Activated CD4-positive, alpha-beta T cell treated with anti-CD3 and anti-CD28 coated beads, Interleukin-2, amount 50 U/mL, for 1 hour (primary cell): ENCODE measurements at regions not wholly inside any gene's neighbourhood (a gene's known extent, or its start where the extent isn't known, plus 50 kb on each side); places are given as distances from the start of the nearest gene placed in this dataset.
"Not testable (repeated sequence)": the region's sequence is repeated elsewhere in the genome, so short reads cannot be mapped to it uniquely, and the experiment has no call there.

Experiments used
- DNase-seq: peaks from one replicate; pipeline ENCODE4 v3.0.0-alpha.2; 2020

GRCh38 chr4:188383180-188383579 is 243.9 kb downstream of the TRIML1 start:
- no peak for DNase-seq

GRCh38 chr4:188387179-188387791 is 248.0 kb downstream of the TRIML1 start:
- DNase-seq: no peak

- not testable (repeated sequence) for DNase-seq
Observed at GRCh38 chr4:188391349-188391748, 252.1 kb downstream of the TRIML1 start.

- no peak for DNase-seq
Observed at GRCh38 chr4:188396037-188396436, 256.8 kb downstream of the TRIML1 start.

- no peak for DNase-seq
Observed at GRCh38 chr4:188399834-188400233, 260.6 kb downstream of the TRIML1 start.

- no peak for DNase-seq
Observed at GRCh38 chr4:188400451-188400850, 261.2 kb downstream of the TRIML1 start.

- no peak for DNase-seq
Observed at GRCh38 chr4:188403272-188403671, 264.0 kb downstream of the TRIML1 start.

- not testable (repeated sequence) for DNase-seq
Observed at GRCh38 chr4:188405071-188405835, 266.0 kb downstream of the TRIML1 start.

- DNase-seq: no peak
Observed at GRCh38 chr4:188408244-188409030, 269.2 kb downstream of the TRIML1 start.

- DNase-seq: no peak
Observed at GRCh38 chr4:188409851-188410250, 270.6 kb downstream of the TRIML1 start.

- DNase-seq: no peak
Observed at GRCh38 chr4:188411805-188412204, 272.6 kb downstream of the TRIML1 start.

- DNase-seq: no peak
Observed at GRCh38 chr4:188412499-188412898, 273.3 kb downstream of the TRIML1 start.

GRCh38 chr4:188414441-188414840 is 275.2 kb downstream of the TRIML1 start:
- DNase-seq: no peak

GRCh38 chr4:188417181-188417580 is 277.9 kb downstream of the TRIML1 start:
- DNase-seq: no peak

- DNase-seq: no peak
Observed at GRCh38 chr4:188423039-188423438, 283.8 kb downstream of the TRIML1 start.

- DNase-seq: no peak
Observed at GRCh38 chr4:188428935-188429334, 289.7 kb downstream of the TRIML1 start.

GRCh38 chr4:188429965-188430364 is 290.7 kb downstream of the TRIML1 start:
- no peak for DNase-seq

GRCh38 chr4:188430384-188430783 is 291.1 kb downstream of the TRIML1 start:
- no peak for DNase-seq

GRCh38 chr4:188432328-188432727 is 293.1 kb downstream of the TRIML1 start:
- no peak for DNase-seq

GRCh38 chr4:188433741-188434315 is 294.6 kb downstream of the TRIML1 start:
- no peak for DNase-seq

- no peak for DNase-seq
Observed at GRCh38 chr4:188434643-188435042, 295.4 kb downstream of the TRIML1 start.

GRCh38 chr4:188435381-188435780 is 296.1 kb downstream of the TRIML1 start:
- no peak for DNase-seq

- no peak for DNase-seq
Observed at GRCh38 chr4:188437535-188437934, 298.3 kb downstream of the TRIML1 start.
